ENCODE measurements at regions not wholly inside any gene's neighbourhood (a gene's known extent, or its start where the extent isn't known, plus 50 kb on each side); places are given as distances from the start of the nearest gene placed in this dataset.

DNA sequence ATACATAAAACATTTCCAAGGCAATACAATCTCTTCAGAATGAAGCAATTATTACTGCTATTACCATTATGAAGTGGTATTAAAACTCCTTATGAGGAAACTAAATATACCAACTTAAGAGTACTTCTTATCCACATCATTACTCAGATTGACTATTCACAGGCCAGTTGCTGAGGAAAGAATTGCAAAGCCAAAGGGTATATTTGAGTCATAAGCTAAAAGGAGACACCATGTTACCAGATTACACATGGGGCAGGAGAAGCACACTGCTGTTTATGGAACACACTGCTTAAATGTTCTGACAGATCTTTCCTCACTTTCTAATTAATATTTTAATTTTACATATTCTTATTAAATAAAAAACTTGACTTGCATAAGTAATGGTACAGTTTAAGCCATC, 1726.4 kb upstream of the NUDT12 start:
- TF ChIP-seq, protein P1, sequence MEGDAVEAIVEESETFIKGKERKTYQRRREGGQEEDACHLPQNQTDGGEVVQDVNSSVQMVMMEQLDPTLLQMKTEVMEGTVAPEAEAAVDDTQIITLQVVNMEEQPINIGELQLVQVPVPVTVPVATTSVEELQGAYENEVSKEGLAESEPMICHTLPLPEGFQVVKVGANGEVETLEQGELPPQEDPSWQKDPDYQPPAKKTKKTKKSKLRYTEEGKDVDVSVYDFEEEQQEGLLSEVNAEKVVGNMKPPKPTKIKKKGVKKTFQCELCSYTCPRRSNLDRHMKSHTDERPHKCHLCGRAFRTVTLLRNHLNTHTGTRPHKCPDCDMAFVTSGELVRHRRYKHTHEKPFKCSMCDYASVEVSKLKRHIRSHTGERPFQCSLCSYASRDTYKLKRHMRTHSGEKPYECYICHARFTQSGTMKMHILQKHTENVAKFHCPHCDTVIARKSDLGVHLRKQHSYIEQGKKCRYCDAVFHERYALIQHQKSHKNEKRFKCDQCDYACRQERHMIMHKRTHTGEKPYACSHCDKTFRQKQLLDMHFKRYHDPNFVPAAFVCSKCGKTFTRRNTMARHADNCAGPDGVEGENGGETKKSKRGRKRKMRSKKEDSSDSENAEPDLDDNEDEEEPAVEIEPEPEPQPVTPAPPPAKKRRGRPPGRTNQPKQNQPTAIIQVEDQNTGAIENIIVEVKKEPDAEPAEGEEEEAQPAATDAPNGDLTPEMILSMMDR (IDR thresholded peaks at IDR 0.05): no peak
- no peak for TF ChIP-seq FOXM1 (IDR thresholded peaks at IDR 0.05; ENCODE audit: low read depth)
